ENCODE measurements at regions not wholly inside any gene's neighbourhood (a gene's known extent, or its start where the extent isn't known, plus 50 kb on each side); places are given as distances from the start of the nearest gene placed in this dataset.
"Not testable (repeated sequence)": the region's sequence is repeated elsewhere in the genome, so short reads cannot be mapped to it uniquely, and the experiment has no call there.

GRCh38 chr7:109699661-109700060 is 1130.0 kb downstream of the DNAJB9 start:
- no peak for TF ChIP-seq CTCF (conservative IDR thresholded peaks at IDR 0.05; ENCODE audit: low read depth, low read length)
- DNase-seq (ENCODE audit: low read depth) = no peak
- no peak overlapping the region for H3K4me3 ChIP-seq (ENCODE audit: low read depth, low read length)

- TF ChIP-seq CTCF (conservative IDR thresholded peaks at IDR 0.05; ENCODE audit: low read depth, low read length) = no peak
- no peak overlapping the region for H3K4me3 ChIP-seq (ENCODE audit: low read depth, low read length)
- DNase-seq (ENCODE audit: low read depth) = no peak
Measured at GRCh38 chr7:109713366-109713765, 1143.7 kb downstream of the DNAJB9 start.

GRCh38 chr7:109719359-109719758 is 1149.7 kb downstream of the DNAJB9 start:
- not testable (repeated sequence) for DNase-seq (ENCODE audit: low read depth); H3K4me3 ChIP-seq (ENCODE audit: low read depth, low read length)

GRCh38 chr7:109734601-109735000 is 1164.9 kb downstream of the DNAJB9 start:
- DNase-seq (ENCODE audit: low read depth) = no peak
- no peak overlapping the region for H3K4me3 ChIP-seq (ENCODE audit: low read depth, low read length)
- TF ChIP-seq CTCF (conservative IDR thresholded peaks at IDR 0.05; ENCODE audit: low read depth, low read length) = no peak

GRCh38 chr7:109735881-109736280 is 1166.2 kb downstream of the DNAJB9 start:
- no peak for TF ChIP-seq CTCF (conservative IDR thresholded peaks at IDR 0.05; ENCODE audit: low read depth, low read length)
- DNase-seq (ENCODE audit: low read depth) = no peak
- no peak overlapping the region for H3K4me3 ChIP-seq (ENCODE audit: low read depth, low read length)

GRCh38 chr7:109745677-109746410 is 1176.2 kb downstream of the DNAJB9 start:
- no peak for DNase-seq (ENCODE audit: low read depth)
- no peak overlapping the region for H3K4me3 ChIP-seq (ENCODE audit: low read depth, low read length)
- TF ChIP-seq CTCF (conservative IDR thresholded peaks at IDR 0.05; ENCODE audit: low read depth, low read length) = no peak

- TF ChIP-seq CTCF (conservative IDR thresholded peaks at IDR 0.05; ENCODE audit: low read depth, low read length) = no peak
- DNase-seq (ENCODE audit: low read depth) = peak; percentile 5
- H3K4me3 ChIP-seq (ENCODE audit: low read depth, low read length) = no peak overlapping the region
Measured at GRCh38 chr7:109751241-109751640, 1181.6 kb downstream of the DNAJB9 start.
